ENCODE measurements at regions not wholly inside any gene's neighbourhood (a gene's known extent, or its start where the extent isn't known, plus 50 kb on each side); places are given as distances from the start of the nearest gene placed in this dataset.

- TF ChIP-seq, protein P1, sequence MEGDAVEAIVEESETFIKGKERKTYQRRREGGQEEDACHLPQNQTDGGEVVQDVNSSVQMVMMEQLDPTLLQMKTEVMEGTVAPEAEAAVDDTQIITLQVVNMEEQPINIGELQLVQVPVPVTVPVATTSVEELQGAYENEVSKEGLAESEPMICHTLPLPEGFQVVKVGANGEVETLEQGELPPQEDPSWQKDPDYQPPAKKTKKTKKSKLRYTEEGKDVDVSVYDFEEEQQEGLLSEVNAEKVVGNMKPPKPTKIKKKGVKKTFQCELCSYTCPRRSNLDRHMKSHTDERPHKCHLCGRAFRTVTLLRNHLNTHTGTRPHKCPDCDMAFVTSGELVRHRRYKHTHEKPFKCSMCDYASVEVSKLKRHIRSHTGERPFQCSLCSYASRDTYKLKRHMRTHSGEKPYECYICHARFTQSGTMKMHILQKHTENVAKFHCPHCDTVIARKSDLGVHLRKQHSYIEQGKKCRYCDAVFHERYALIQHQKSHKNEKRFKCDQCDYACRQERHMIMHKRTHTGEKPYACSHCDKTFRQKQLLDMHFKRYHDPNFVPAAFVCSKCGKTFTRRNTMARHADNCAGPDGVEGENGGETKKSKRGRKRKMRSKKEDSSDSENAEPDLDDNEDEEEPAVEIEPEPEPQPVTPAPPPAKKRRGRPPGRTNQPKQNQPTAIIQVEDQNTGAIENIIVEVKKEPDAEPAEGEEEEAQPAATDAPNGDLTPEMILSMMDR (IDR thresholded peaks at IDR 0.05; ENCODE audit: low read depth, low read length) = no peak
- no peak for DNase-seq (ENCODE audit: extremely low read depth, low read depth)
These were observed 104.9 kb downstream of the RPRM start for GRCh38 chr2:153373510-153374279.

- TF ChIP-seq, protein P1 (IDR thresholded peaks at IDR 0.05; ENCODE audit: low read depth, low read length) = no peak
- DNase-seq (ENCODE audit: extremely low read depth, low read depth) = no peak
These were observed 118.3 kb downstream of the RPRM start for GRCh38 chr2:153360239-153360638.

DNA sequence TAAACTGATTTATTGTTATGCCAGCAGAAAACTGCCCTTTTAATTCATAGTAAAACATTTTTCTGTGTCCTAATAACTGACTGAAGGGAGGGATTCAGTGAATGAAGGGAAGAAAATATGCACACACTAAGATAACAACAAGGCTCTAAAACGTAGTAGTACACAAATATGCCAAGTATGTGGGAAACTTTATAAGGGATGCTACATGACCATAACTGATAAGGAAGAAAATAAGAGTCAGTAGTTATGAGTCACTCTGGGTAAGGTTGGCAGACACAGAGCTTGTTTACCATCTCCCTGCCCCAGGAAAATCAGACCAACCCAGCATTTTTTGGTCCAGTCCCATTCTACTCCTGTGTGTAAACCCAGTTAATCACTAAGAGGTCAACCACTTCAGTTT is 124.2 kb downstream of the RPRM start:
- no peak for DNase-seq (ENCODE audit: extremely low read depth, low read depth)
- TF ChIP-seq, protein P1 (IDR thresholded peaks at IDR 0.05; ENCODE audit: low read depth, low read length) = no peak

GRCh38 chr2:153349603-153350002 is 129.0 kb downstream of the RPRM start:
- TF ChIP-seq, protein P1 (IDR thresholded peaks at IDR 0.05; ENCODE audit: low read depth, low read length) = no peak
- DNase-seq (ENCODE audit: extremely low read depth, low read depth) = no peak

DNA sequence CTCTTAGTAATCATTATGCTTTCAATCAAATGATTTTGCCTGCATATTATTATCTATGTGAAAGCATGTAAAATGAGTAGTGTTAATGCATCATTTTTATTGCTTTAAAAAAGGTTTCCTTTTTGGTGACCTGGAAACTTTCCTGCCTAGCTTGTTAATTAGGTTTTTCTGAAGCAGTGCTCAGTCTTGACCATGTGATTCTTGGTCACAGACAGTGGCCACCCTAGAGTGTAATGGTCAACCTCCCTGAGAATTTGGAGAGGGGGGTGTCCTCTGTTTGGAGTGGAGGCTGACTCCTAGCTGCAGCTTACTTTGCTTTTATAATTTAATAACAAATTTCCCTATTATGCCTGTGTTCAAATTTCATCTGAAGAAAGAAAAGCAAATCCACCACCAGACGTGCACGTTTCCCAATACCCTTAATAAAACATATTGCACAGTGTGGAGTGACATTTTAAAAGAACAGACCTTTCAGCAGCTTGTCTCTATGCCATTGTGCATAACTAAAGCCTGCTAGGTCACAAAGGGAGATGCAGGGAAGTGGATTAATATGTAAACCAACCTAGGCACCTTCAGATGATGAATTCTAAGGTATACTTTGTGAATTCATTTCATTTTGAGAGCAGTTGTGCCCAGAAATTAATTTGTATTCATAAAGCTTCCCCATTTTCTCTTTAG is 130.6 kb downstream of the RPRM start:
- no peak for DNase-seq (ENCODE audit: extremely low read depth, low read depth)
- TF ChIP-seq, protein P1 (IDR thresholded peaks at IDR 0.05; ENCODE audit: low read depth, low read length) = no peak

DNA sequence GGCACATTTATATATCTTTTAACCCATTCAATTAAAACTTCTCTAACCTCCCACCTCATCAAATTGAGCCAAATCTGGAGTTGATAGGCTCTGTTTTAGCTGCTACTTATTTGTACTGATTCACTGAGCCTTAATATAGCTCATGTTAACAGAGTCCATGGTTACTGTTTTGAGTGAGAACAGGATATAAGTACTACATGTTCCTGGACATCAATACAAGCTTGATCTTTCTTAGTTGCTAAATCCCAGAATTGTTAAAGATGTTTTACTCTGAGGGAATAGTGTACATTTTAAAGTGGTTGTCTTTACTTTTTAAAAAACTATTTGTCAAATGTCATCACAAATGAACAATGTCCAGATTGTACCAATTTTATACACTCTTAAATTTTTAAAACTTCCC is 157.7 kb downstream of the RPRM start:
- no peak for DNase-seq (ENCODE audit: extremely low read depth, low read depth)

DNA sequence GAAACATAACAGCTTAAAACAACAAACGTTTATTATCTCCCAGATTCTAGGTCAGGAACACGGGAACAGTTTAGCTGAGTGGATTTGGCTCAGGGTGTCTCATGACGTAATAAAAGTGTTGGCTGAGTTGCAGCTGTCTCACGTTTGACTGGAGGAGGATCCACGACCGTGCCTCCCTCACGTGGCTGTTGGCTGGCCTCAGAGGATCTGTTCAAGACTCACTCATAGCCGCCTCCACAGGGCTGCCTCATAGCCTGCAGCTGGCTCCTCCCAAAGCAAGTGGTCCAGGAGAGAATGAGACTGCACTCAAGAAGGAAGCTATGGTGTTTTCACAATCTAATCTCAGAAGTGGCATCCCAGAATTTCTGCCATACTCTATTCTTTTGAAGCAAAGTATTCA is 167.1 kb downstream of the RPRM start:
- TF ChIP-seq, protein P1 (IDR thresholded peaks at IDR 0.05; ENCODE audit: low read depth, low read length) = no peak
- DNase-seq (ENCODE audit: extremely low read depth, low read depth) = no peak

More for the DNA sequence above, 157.7 kb downstream of the RPRM start:
- TF ChIP-seq, protein P1 (IDR thresholded peaks at IDR 0.05; ENCODE audit: low read depth, low read length) = no peak

Data from AG09319 (cell line).